ENCODE measurements at regions not wholly inside any gene's neighbourhood (a gene's known extent, or its start where the extent isn't known, plus 50 kb on each side); places are given as distances from the start of the nearest gene placed in this dataset.
A peak's percentile ranks its signal among the peaks of the same experiment; 100 is the strongest.

DNA sequence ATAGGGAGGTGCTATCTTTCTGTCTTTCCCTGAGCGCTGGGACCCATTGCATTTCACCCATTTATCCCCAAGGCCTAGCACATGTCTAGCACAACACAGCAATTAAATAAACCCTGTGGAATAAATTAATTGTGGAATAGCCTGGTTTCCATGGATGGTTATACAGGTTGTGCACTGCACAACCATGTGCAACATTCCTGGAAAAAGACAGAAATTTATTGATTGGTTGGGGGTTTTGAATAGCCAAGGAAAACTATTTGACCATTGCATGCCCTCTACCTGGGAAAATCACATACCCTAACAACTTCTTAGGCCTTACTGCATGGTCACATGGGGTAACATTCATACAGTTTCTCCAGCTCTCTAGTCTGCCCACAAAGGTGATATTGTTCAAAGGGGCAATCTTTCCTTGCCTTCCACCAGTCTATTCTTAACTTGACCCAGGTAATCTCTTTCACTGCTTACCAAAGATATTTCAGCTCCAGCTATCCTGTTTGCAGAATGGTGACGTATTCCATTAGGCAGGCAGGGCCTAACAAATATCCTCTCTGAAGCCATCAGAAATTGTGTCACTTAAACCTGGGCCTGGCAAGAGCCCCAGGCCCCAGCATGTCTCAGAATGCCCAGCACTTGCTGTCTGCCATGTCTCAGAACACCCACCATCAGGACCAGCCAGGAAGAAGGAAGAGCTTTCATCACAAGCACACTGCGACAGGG is 157.9 kb upstream of the RAB4A start:
- no peaks in the 10 kb centered on the region for H3K27me3 ChIP-seq
- TF ChIP-seq, protein P1, sequence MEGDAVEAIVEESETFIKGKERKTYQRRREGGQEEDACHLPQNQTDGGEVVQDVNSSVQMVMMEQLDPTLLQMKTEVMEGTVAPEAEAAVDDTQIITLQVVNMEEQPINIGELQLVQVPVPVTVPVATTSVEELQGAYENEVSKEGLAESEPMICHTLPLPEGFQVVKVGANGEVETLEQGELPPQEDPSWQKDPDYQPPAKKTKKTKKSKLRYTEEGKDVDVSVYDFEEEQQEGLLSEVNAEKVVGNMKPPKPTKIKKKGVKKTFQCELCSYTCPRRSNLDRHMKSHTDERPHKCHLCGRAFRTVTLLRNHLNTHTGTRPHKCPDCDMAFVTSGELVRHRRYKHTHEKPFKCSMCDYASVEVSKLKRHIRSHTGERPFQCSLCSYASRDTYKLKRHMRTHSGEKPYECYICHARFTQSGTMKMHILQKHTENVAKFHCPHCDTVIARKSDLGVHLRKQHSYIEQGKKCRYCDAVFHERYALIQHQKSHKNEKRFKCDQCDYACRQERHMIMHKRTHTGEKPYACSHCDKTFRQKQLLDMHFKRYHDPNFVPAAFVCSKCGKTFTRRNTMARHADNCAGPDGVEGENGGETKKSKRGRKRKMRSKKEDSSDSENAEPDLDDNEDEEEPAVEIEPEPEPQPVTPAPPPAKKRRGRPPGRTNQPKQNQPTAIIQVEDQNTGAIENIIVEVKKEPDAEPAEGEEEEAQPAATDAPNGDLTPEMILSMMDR (IDR thresholded peaks at IDR 0.05): no peak
- TF ChIP-seq POLR2A (IDR thresholded peaks at IDR 0.05): no peak
- peaks cover 0 to 26% (median 4%) of the 10 kb centered on the region in 4 donors for H3K4me1 ChIP-seq
- no peaks in the 10 kb centered on the region for H3K36me3 ChIP-seq
- no peak overlapping the region for H3K27ac ChIP-seq
- H3K9me3 ChIP-seq: no peaks in the 10 kb centered on the region
- DNase-seq: no peak
- H3K4me3 ChIP-seq: no peak overlapping the region

DNA sequence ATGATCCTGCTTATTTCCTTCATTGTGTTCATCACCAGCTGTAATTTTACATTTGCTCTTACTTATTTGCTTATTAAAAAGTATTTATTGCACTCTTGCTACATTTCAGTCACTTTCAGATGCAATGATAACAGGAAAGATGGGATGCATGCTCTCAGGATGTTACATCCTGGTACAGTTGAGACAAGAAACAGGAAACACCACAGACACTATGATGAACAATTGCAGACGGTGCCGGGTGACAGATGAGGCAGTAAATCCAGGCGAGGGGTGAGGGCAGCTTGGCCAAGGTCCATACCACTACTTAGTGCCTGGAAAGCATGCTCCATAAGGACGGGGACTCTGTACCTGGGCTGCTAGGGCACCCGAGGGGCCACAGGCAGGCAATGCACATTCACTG is 156.6 kb upstream of the RAB4A start:
- Histone ChIP-seq H3K36me3 (no peaks in the 10 kb centered on the region), H3K4me1 (peaks cover 0 to 18% (median under 1%) of the 10 kb centered on the region in 4 donors), H3K27ac (peak overlapping the region in 1 of 4 donors; percentile 53), H3K4me3 (no peak overlapping the region), H3K9me3 (no peaks in the 10 kb centered on the region), H3K27me3 (no peaks in the 10 kb centered on the region)
- no peak for TF ChIP-seq POLR2A (IDR thresholded peaks at IDR 0.05)
- TF ChIP-seq, protein P1 (IDR thresholded peaks at IDR 0.05): no peak
- DNase-seq: peak in 2 of 3 donors; percentile 73 to 76

DNA sequence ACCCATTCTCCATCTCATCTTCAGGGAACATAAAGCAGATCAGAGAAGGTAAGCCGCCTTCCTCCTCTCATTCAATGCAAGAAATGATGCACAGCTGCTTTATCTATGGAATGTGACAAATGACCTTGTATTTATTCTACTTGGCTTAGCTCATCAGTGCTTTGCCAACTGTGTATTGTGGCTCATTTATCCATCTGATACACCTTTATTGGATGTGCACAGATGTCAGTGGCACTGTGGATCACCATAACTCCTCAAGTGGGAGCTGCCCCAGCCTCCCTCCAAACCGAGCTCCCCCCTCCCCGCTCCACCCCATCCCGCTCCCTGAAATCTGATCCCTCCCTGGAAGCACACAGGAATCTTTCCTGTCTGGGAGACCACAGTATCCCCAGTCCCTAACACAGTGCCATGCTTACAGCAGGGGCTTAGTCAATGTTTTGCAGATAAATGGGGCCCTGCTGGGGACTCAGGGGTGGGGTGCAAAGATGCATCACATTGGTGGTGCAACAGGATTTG is 156.0 kb upstream of the RAB4A start:
- no peak for TF ChIP-seq POLR2A (IDR thresholded peaks at IDR 0.05)
- TF ChIP-seq, protein P1 (IDR thresholded peaks at IDR 0.05): no peak
- Histone ChIP-seq H3K36me3 (no peaks in the 10 kb centered on the region), H3K4me1 (peaks cover 0 to 17% (median 0%) of the 10 kb centered on the region in 4 donors), H3K4me3 (no peak overlapping the region), H3K27ac (peak overlapping the region in 1 of 4 donors; percentile 53), H3K27me3 (no peaks in the 10 kb centered on the region), H3K9me3 (no peaks in the 10 kb centered on the region)
- no peak for DNase-seq

DNA sequence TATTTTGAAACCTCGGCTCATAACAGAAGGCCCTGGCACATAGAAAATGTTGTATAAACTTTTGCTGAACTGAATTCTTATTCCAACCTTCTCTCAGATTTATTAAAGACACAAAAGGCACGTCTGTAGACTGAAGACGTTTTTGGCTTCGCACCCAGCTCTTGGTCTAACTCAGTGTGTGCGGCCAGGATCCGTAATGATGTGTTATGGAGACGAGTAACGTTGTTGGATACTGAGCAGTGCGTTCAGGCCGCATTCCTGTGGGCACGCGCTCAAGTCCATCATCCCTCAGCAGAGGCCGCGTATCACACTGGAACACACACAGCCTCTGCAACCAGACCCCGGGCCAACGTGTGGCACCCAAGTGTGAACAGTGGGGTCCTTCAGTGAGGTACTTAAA is 154.8 kb upstream of the RAB4A start:
- Histone ChIP-seq H3K4me1 (peaks cover 0 to 17% (median 0%) of the 10 kb centered on the region in 4 donors), H3K36me3 (no peaks in the 10 kb centered on the region), H3K27ac (peak overlapping the region in 1 of 4 donors; percentile 69), H3K4me3 (no peak overlapping the region), H3K27me3 (no peaks in the 10 kb centered on the region), H3K9me3 (no peaks in the 10 kb centered on the region)
- TF ChIP-seq, protein P1 (IDR thresholded peaks at IDR 0.05): no peak
- TF ChIP-seq POLR2A (IDR thresholded peaks at IDR 0.05): no peak
- no peak for DNase-seq

DNA sequence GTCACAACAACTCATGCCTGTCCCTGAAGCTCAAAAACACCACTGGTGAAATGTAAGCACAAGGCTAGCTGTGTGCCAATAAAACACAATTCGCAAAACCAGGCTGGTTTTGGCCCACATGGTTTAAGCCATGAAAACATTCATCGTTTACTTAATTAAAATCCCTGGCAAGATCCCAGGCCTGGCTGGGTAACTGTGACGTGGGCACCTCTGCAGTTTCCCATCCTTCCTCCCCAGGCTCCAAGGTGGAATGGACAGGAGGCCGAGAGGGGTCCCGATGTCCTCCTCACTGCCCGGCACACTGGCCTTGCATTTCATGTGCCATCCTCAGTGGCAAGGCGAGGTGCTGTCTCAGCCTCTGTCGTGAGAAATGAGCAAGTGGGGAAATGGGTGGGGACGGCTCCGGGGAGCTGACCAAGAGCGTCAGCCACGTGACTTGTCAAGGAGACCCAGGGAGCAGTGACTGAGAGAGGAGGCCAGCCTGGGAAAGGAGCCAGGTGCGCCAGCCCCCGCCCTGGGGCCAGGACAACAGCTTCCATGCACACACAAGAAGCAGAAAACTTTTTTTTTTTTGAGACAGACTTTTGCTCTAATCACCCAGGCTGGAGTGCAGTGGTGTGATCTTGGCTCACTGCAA is 153.1 kb upstream of the RAB4A start:
- Histone ChIP-seq H3K4me1 (peaks cover 0 to 17% (median 0%) of the 10 kb centered on the region in 4 donors), H3K9me3 (no peaks in the 10 kb centered on the region), H3K36me3 (no peaks in the 10 kb centered on the region), H3K4me3 (no peak overlapping the region), H3K27ac (peak overlapping the region in 2 of 4 donors; percentile 2 to 69), H3K27me3 (no peaks in the 10 kb centered on the region)
- TF ChIP-seq, protein P1 (IDR thresholded peaks at IDR 0.05): no peak
- no peak for TF ChIP-seq POLR2A (IDR thresholded peaks at IDR 0.05)
- DNase-seq: peak in 2 of 3 donors; percentile 68 to 70

All from Peyer's patch (tissue), 4 donors.